AG09309 (cell line): ENCODE measurements at regions not wholly inside any gene's neighbourhood (a gene's known extent, or its start where the extent isn't known, plus 50 kb on each side); places are given as distances from the start of the nearest gene placed in this dataset.

Experiments
- DNase-seq: peaks from one replicate; pipeline ENCODE4 v3.0.0-alpha.2; 2010; ENCODE audit warnings: low read depth
- H3K4me3 ChIP-seq: 2 replicates; pipeline ENCODE4 v1.5.1; 2011; ENCODE audit warnings: mild to moderate bottlenecking, low read depth, low read length, moderate library complexity; ENCODE audit not compliant: control insufficient read depth
- CTCF ChIP-seq: IDR thresholded peaks from 2 replicates; pipeline ENCODE4 v1.5.1; 2011; ENCODE audit warnings: mild to moderate bottlenecking, low read depth, low read length, inconsistent platforms; ENCODE audit not compliant: insufficient read depth, control insufficient read depth; ENCODE audit errors: missing control alignments

GRCh38 chr2:20106746-20107145 is 55.3 kb upstream of the LAPTM4A start:
- no peak overlapping the region for H3K4me3 ChIP-seq
- TF ChIP-seq CTCF = peak; percentile 2
- no peak for DNase-seq

GRCh38 chr2:20104900-20105545 is 53.6 kb upstream of the LAPTM4A start:
- DNase-seq = no peak
- no peak for TF ChIP-seq CTCF

GRCh38 chr2:20103530-20103929 is 52.1 kb upstream of the LAPTM4A start:
- DNase-seq = peak; percentile 27
- H3K4me3 ChIP-seq = no peak overlapping the region
- TF ChIP-seq CTCF = peak; percentile 51

More at GRCh38 chr2:20104900-20105545, 53.6 kb upstream of the LAPTM4A start:
- H3K4me3 ChIP-seq = no peak overlapping the region
